ENCODE measurements at regions not wholly inside any gene's neighbourhood (a gene's known extent, or its start where the extent isn't known, plus 50 kb on each side); places are given as distances from the start of the nearest gene placed in this dataset.
"Not testable (repeated sequence)": the region's sequence is repeated elsewhere in the genome, so short reads cannot be mapped to it uniquely, and the experiment has no call there.

- no peak for DNase-seq (ENCODE audit: low read depth in 2 of 2)
These were observed 455.3 kb upstream of the PTGER4 start for GRCh38 chr5:40224421-40224820.

- DNase-seq (ENCODE audit: low read depth in 2 of 2): peak; percentile 19 to 21
These were observed 455.8 kb upstream of the PTGER4 start for GRCh38 chr5:40223884-40224402.

GRCh38 chr5:40221796-40222195 lies 457.9 kb upstream of the PTGER4 start:
- DNase-seq (ENCODE audit: low read depth in 2 of 2): no peak

GRCh38 chr5:40221255-40221654 lies 458.5 kb upstream of the PTGER4 start:
- DNase-seq (ENCODE audit: low read depth in 2 of 2): no peak

GRCh38 chr5:40220260-40220659 lies 459.5 kb upstream of the PTGER4 start:
- no peak for DNase-seq (ENCODE audit: low read depth in 2 of 2)

GRCh38 chr5:40217553-40217952 lies 462.2 kb upstream of the PTGER4 start:
- DNase-seq (ENCODE audit: low read depth in 2 of 2): no peak

- DNase-seq (ENCODE audit: low read depth in 2 of 2): no peak
These were observed 469.0 kb upstream of the PTGER4 start for GRCh38 chr5:40210694-40211093.

- no peak for DNase-seq (ENCODE audit: low read depth in 2 of 2)
These were observed 473.7 kb upstream of the PTGER4 start for GRCh38 chr5:40206030-40206429.

GRCh38 chr5:40204144-40204543 lies 475.6 kb upstream of the PTGER4 start:
- DNase-seq (ENCODE audit: low read depth in 2 of 2): no peak

GRCh38 chr5:40202814-40203440 lies 476.8 kb upstream of the PTGER4 start:
- DNase-seq (ENCODE audit: low read depth in 2 of 2): no peak

- DNase-seq (ENCODE audit: low read depth in 2 of 2): no peak
These were observed 481.0 kb upstream of the PTGER4 start for GRCh38 chr5:40198736-40199135.

- not testable (repeated sequence) for DNase-seq (ENCODE audit: low read depth in 2 of 2)
These were observed 484.1 kb upstream of the PTGER4 start for GRCh38 chr5:40195574-40195973.

GRCh38 chr5:40191150-40191549 lies 488.6 kb upstream of the PTGER4 start:
- DNase-seq (ENCODE audit: low read depth in 2 of 2): no peak

GRCh38 chr5:40172721-40173120 lies 507.0 kb upstream of the PTGER4 start:
- DNase-seq (ENCODE audit: low read depth in 2 of 2): no peak

- no peak for DNase-seq (ENCODE audit: low read depth in 2 of 2)
These were observed 507.7 kb upstream of the PTGER4 start for GRCh38 chr5:40171971-40172370.

- DNase-seq (ENCODE audit: low read depth in 2 of 2): no peak
These were observed 512.4 kb upstream of the PTGER4 start for GRCh38 chr5:40167283-40167682.

- no peak for DNase-seq (ENCODE audit: low read depth in 2 of 2)
These were observed 512.9 kb upstream of the PTGER4 start for GRCh38 chr5:40166802-40167201.

- no peak for DNase-seq (ENCODE audit: low read depth in 2 of 2)
These were observed 513.7 kb upstream of the PTGER4 start for GRCh38 chr5:40165789-40166728.

- DNase-seq (ENCODE audit: low read depth in 2 of 2): no peak
These were observed 514.5 kb upstream of the PTGER4 start for GRCh38 chr5:40165106-40165788.

- DNase-seq (ENCODE audit: low read depth in 2 of 2): no peak
These were observed 519.3 kb upstream of the PTGER4 start for GRCh38 chr5:40160435-40160834.

- no peak for DNase-seq (ENCODE audit: low read depth in 2 of 2)
These were observed 525.5 kb upstream of the PTGER4 start for GRCh38 chr5:40154194-40154593.

- no peak for DNase-seq (ENCODE audit: low read depth in 2 of 2)
These were observed 528.8 kb upstream of the PTGER4 start for GRCh38 chr5:40150896-40151295.
